GM18870 (cell line): ENCODE measurements at regions not wholly inside any gene's neighbourhood (a gene's known extent, or its start where the extent isn't known, plus 50 kb on each side); places are given as distances from the start of the nearest gene placed in this dataset.
"Not testable (repeated sequence)": the region's sequence is repeated elsewhere in the genome, so short reads cannot be mapped to it uniquely, and the experiment has no call there.

Experiments
- ATAC-seq: cut with Tn5 transposase; IDR thresholded peaks from one replicate; pipeline ENCODE4 v1.9.1; 2021; ENCODE audit warnings: moderate library complexity; ENCODE audit not compliant: unreplicated experiment

GRCh38 chr2:87196720-87197388 lies 175.2 kb upstream of the PLGLB1 start:
- ATAC-seq = not testable (repeated sequence)

GRCh38 chr2:87198422-87198821 lies 176.8 kb upstream of the PLGLB1 start:
- ATAC-seq = not testable (repeated sequence)

- ATAC-seq = not testable (repeated sequence)
Observed at GRCh38 chr2:87199228-87199627, 177.6 kb upstream of the PLGLB1 start.

GRCh38 chr2:87204569-87205147 lies 183.0 kb upstream of the PLGLB1 start:
- not testable (repeated sequence) for ATAC-seq

GRCh38 chr2:87212938-87213337 lies 191.3 kb upstream of the PLGLB1 start:
- not testable (repeated sequence) for ATAC-seq

- not testable (repeated sequence) for ATAC-seq
Observed at GRCh38 chr2:87217005-87217404, 195.4 kb upstream of the PLGLB1 start.

- not testable (repeated sequence) for ATAC-seq
Observed at GRCh38 chr2:87217741-87218410, 196.2 kb upstream of the PLGLB1 start.

- not testable (repeated sequence) for ATAC-seq
Observed at GRCh38 chr2:87220651-87221050, 199.0 kb upstream of the PLGLB1 start.

GRCh38 chr2:87222131-87222530 lies 200.5 kb upstream of the PLGLB1 start:
- ATAC-seq = not testable (repeated sequence)

- ATAC-seq = not testable (repeated sequence)
Observed at GRCh38 chr2:87223873-87224272, 202.2 kb upstream of the PLGLB1 start.

- not testable (repeated sequence) for ATAC-seq
Observed at GRCh38 chr2:87229091-87229689, 207.5 kb upstream of the PLGLB1 start.

- not testable (repeated sequence) for ATAC-seq
Observed at GRCh38 chr2:87229964-87230363, 208.3 kb upstream of the PLGLB1 start.

GRCh38 chr2:87235333-87235981 lies 213.8 kb upstream of the PLGLB1 start:
- ATAC-seq = not testable (repeated sequence)

- not testable (repeated sequence) for ATAC-seq
Observed at GRCh38 chr2:87237570-87238336, 216.1 kb upstream of the PLGLB1 start.

GRCh38 chr2:87239558-87240215 lies 218.0 kb upstream of the PLGLB1 start:
- ATAC-seq = not testable (repeated sequence)

- ATAC-seq = not testable (repeated sequence)
Observed at GRCh38 chr2:87246066-87246717, 224.5 kb upstream of the PLGLB1 start.

- ATAC-seq = not testable (repeated sequence)
Observed at GRCh38 chr2:87252046-87252445, 230.4 kb upstream of the PLGLB1 start.

- ATAC-seq = not testable (repeated sequence)
Observed at GRCh38 chr2:87254562-87254961, 232.9 kb upstream of the PLGLB1 start.

- ATAC-seq = not testable (repeated sequence)
Observed at GRCh38 chr2:87255410-87255809, 233.8 kb upstream of the PLGLB1 start.
